Prostate gland (tissue), 2 donors: ENCODE measurements at regions not wholly inside any gene's neighbourhood (a gene's known extent, or its start where the extent isn't known, plus 50 kb on each side); places are given as distances from the start of the nearest gene placed in this dataset.

ENCODE experiments used
- DNase-seq: peaks from one replicate; pipeline ENCODE4 v3.0.0-alpha.2; 2019; ENCODE audit warnings: low spot score
- H3K27ac ChIP-seq, 2 donors: fragments of 200-600 bp; sonication (generic); 2 replicates each; pipeline ENCODE4 v1.5.1; 2017 to 2019
- H3K27me3 ChIP-seq: fragments of 200-600 bp; sonication (generic); replicated peaks from 2 replicates; pipeline ENCODE4 v1.5.1; 2019; ENCODE audit not compliant: insufficient read depth
- H3K36me3 ChIP-seq, 2 donors: fragments of 200-600 bp; sonication (generic); 1 replicate in 1 of 2; 2 replicates in 1 of 2; pipeline versions ENCODE4 v1.5.1 to v1.8.1; 2017 to 2019
- H3K4me1 ChIP-seq: fragments of 200-600 bp; sonication (generic); replicated peaks from 2 replicates; pipeline ENCODE4 v1.5.1; 2019
- H3K4me3 ChIP-seq, 2 donors: fragments of 200-600 bp; sonication (generic); 2 replicates each; pipeline ENCODE4 v1.5.1; 2017 to 2019
- H3K9me3 ChIP-seq: fragments of 200-600 bp; sonication (generic); 2 replicates; pipeline ENCODE4 v1.5.1; 2017
- CTCF ChIP-seq, 4 experiments: fragments of 200-600 bp in 2 of 4; fragments of 450-650 bp in 2 of 4; sonication (generic) in 2 of 4; IDR thresholded peaks; 1 replicate in 3 of 4; 2 replicates in 1 of 4; pipeline ENCODE4 v1.5.1; 2016 to 2019; ENCODE audit warnings: antibody characterized with exemption in 4 of 4, mild to moderate bottlenecking in 2 of 4, moderate library complexity in 2 of 4
- POLR2A ChIP-seq: fragments of 450-650 bp; IDR thresholded peaks from one replicate; pipeline ENCODE4 v1.6.1; 2016; ENCODE audit warnings: antibody characterized with exemption, mild to moderate bottlenecking
- POLR2AphosphoS5 ChIP-seq: sonication (generic); formaldehyde crosslinking; IDR thresholded peaks from one replicate; pipeline ENCODE4 v1.6.1; 2017; ENCODE audit warnings: antibody characterized with exemption
- WGBS: methylation state at CpG from one replicate; pipeline ENCODE4 v1.1.5; 2018; 5-methylcytosine and 5-hydroxymethylcytosine counted together
- intact Hi-C: fragments of 100-400 bp; cut with DNase I; formaldehyde crosslinking; loops from one replicate; pipeline ENCODE4 v1.14.2; 2022

GRCh38 chr1:87833166-87833565 lies 504.5 kb downstream of the LMO4 start:
- Histone ChIP-seq H3K4me1 (no peaks in the 10 kb centered on the region), H3K9me3 (no peaks in the 10 kb centered on the region), H3K27me3 (no peaks in the 10 kb centered on the region), H3K27ac (no peak overlapping the region), H3K36me3 (no peaks in the 10 kb centered on the region), H3K4me3 (no peak overlapping the region)
- intact Hi-C loops = no loop called here
- WGBS = 84% methylated on average over 5 of the region's 5 CpGs
- DNase-seq = no peak
- no peak for TF ChIP-seq POLR2AphosphoS5

GRCh38 chr1:87834151-87834550 lies 505.5 kb downstream of the LMO4 start:
- Histone ChIP-seq H3K27ac (no peak overlapping the region), H3K27me3 (no peaks in the 10 kb centered on the region), H3K4me1 (no peaks in the 10 kb centered on the region), H3K9me3 (no peaks in the 10 kb centered on the region), H3K36me3 (no peaks in the 10 kb centered on the region), H3K4me3 (no peak overlapping the region)
- intact Hi-C loops = no loop called here
- WGBS = 90% methylated on average over 4 of the region's 4 CpGs
- no peak for DNase-seq
- TF ChIP-seq POLR2AphosphoS5 (no peak), CTCF (IDR thresholded peaks at IDR 0.05) (no peak), POLR2A (no peak)

- H3K4me1 ChIP-seq = no peaks in the 10 kb centered on the region
- H3K9me3 ChIP-seq = no peaks in the 10 kb centered on the region
- H3K27me3 ChIP-seq = no peaks in the 10 kb centered on the region
- intact Hi-C loops = no loop called here
- no peak overlapping the region for H3K27ac ChIP-seq
- WGBS = 94% methylated on average over 8 of the region's 8 CpGs
- no peak for DNase-seq
- TF ChIP-seq POLR2AphosphoS5 (no peak), POLR2A (no peak), CTCF (IDR thresholded peaks at IDR 0.05) (no peak)
- no peak overlapping the region for H3K4me3 ChIP-seq
- H3K36me3 ChIP-seq = no peaks in the 10 kb centered on the region
These were observed 506.3 kb downstream of the LMO4 start for GRCh38 chr1:87834941-87835340.

GRCh38 chr1:87840767-87841166 lies 512.1 kb downstream of the LMO4 start:
- no peak for DNase-seq

GRCh38 chr1:87841332-87841731 lies 512.7 kb downstream of the LMO4 start:
- intact Hi-C loops = no loop called here
- H3K4me1 ChIP-seq = no peaks in the 10 kb centered on the region
- no peaks in the 10 kb centered on the region for H3K36me3 ChIP-seq
- 88% methylated on average over 1 of the region's 1 CpG for WGBS
- no peak for DNase-seq
- H3K4me3 ChIP-seq = no peak overlapping the region
- TF ChIP-seq POLR2AphosphoS5 = no peak
- TF ChIP-seq CTCF (IDR thresholded peaks at IDR 0.05) = no peak
- no peak for TF ChIP-seq POLR2A
- H3K27me3 ChIP-seq = no peaks in the 10 kb centered on the region
- no peaks in the 10 kb centered on the region for H3K9me3 ChIP-seq
- no peak overlapping the region for H3K27ac ChIP-seq

More at GRCh38 chr1:87840767-87841166, 512.1 kb downstream of the LMO4 start:
- Histone ChIP-seq H3K27me3 (no peaks in the 10 kb centered on the region), H3K4me1 (no peaks in the 10 kb centered on the region), H3K9me3 (no peaks in the 10 kb centered on the region), H3K4me3 (no peak overlapping the region), H3K27ac (no peak overlapping the region), H3K36me3 (no peaks in the 10 kb centered on the region)
- 88% methylated on average over 3 of the region's 3 CpGs for WGBS
- intact Hi-C loops = no loop called here
- TF ChIP-seq CTCF (IDR thresholded peaks at IDR 0.05) (no peak), POLR2A (no peak), POLR2AphosphoS5 (no peak)
